Glutamatergic neuron (in vitro differentiated cells): ENCODE measurements at regions not wholly inside any gene's neighbourhood (a gene's known extent, or its start where the extent isn't known, plus 50 kb on each side); places are given as distances from the start of the nearest gene placed in this dataset.

Source experiments
- DNase-seq: peaks from one replicate; pipeline ENCODE4 v3.0.0; 2022
- H3K27ac Mint-ChIP-seq: one replicate; pipeline ENCODE4 v1.8.0; 2020; ENCODE audit warnings: mild to moderate bottlenecking, mixed read lengths, inconsistent platforms; ENCODE audit not compliant: unreplicated experiment
- H3K27me3 Mint-ChIP-seq: one replicate; pipeline ENCODE4 v1.8.0; 2020; ENCODE audit warnings: mild to moderate bottlenecking, moderate library complexity, mixed read lengths, inconsistent platforms; ENCODE audit not compliant: unreplicated experiment
- H3K36me3 Mint-ChIP-seq: one replicate; pipeline ENCODE4 v1.8.0; 2020; ENCODE audit warnings: mild to moderate bottlenecking, mixed read lengths, inconsistent platforms; ENCODE audit not compliant: unreplicated experiment
- H3K4me1 Mint-ChIP-seq: one replicate; pipeline ENCODE4 v1.8.0; 2020; ENCODE audit warnings: mild to moderate bottlenecking, low read depth, mixed read lengths, inconsistent platforms; ENCODE audit not compliant: unreplicated experiment
- H3K4me3 Mint-ChIP-seq: one replicate; pipeline ENCODE4 v1.8.0; 2020; ENCODE audit warnings: mild to moderate bottlenecking, mixed read lengths, inconsistent platforms; ENCODE audit not compliant: unreplicated experiment
- H3K9me3 Mint-ChIP-seq: one replicate; pipeline ENCODE4 v1.8.0; 2020; ENCODE audit warnings: mild to moderate bottlenecking, moderate library complexity, mixed read lengths, inconsistent platforms; ENCODE audit not compliant: unreplicated experiment
- CTCF ChIP-seq: fragments of 200-600 bp; sonication (generic); IDR thresholded peaks from one replicate; pipeline ENCODE4 v1.5.0; 2021; ENCODE audit not compliant: partially characterized antibody, unreplicated experiment

GRCh38 chr6:167720456-167721285, 106.0 kb upstream of the AFDN start:
- Mint-ChIP-seq H3K27ac (no peak overlapping the region), H3K9me3 (peaks cover 5% of the 10 kb centered on the region)

GRCh38 chr6:167721291-167721690, 105.4 kb upstream of the AFDN start:
- peaks cover 4% of the 10 kb centered on the region for H3K4me1 Mint-ChIP-seq
- no peak for DNase-seq
- peaks cover 4% of the 10 kb centered on the region for H3K36me3 Mint-ChIP-seq
- no peak for TF ChIP-seq CTCF
- H3K27me3 Mint-ChIP-seq: peaks cover 1% of the 10 kb centered on the region
- no peak overlapping the region for H3K27ac Mint-ChIP-seq
- no peak overlapping the region for H3K4me3 Mint-ChIP-seq
- peaks cover 5% of the 10 kb centered on the region for H3K9me3 Mint-ChIP-seq

More at GRCh38 chr6:167720456-167721285, 106.0 kb upstream of the AFDN start:
- TF ChIP-seq CTCF: no peak
- Mint-ChIP-seq H3K4me1 (peaks cover 4% of the 10 kb centered on the region), H3K27me3 (peaks cover 1% of the 10 kb centered on the region), H3K4me3 (no peak overlapping the region), H3K36me3 (peaks cover 4% of the 10 kb centered on the region)
- DNase-seq: no peak

GRCh38 chr6:167722634-167723309, 103.9 kb upstream of the AFDN start:
- peaks cover 1% of the 10 kb centered on the region for H3K27me3 Mint-ChIP-seq
- TF ChIP-seq CTCF: no peak
- H3K4me3 Mint-ChIP-seq: no peak overlapping the region
- peaks cover 5% of the 10 kb centered on the region for H3K9me3 Mint-ChIP-seq
- H3K27ac Mint-ChIP-seq: no peak overlapping the region
- DNase-seq: no peak
- peaks cover 4% of the 10 kb centered on the region for H3K36me3 Mint-ChIP-seq
- peaks cover 4% of the 10 kb centered on the region for H3K4me1 Mint-ChIP-seq

GRCh38 chr6:167726043-167726621, 100.6 kb upstream of the AFDN start:
- Mint-ChIP-seq H3K4me1 (peaks cover 15% of the 10 kb centered on the region), H3K36me3 (no peaks in the 10 kb centered on the region), H3K9me3 (no peaks in the 10 kb centered on the region), H3K27ac (no peak overlapping the region), H3K27me3 (peaks cover 3% of the 10 kb centered on the region), H3K4me3 (no peak overlapping the region)
- DNase-seq: no peak
- TF ChIP-seq CTCF: no peak
